ENCODE measurements at regions not wholly inside any gene's neighbourhood (a gene's known extent, or its start where the extent isn't known, plus 50 kb on each side); places are given as distances from the start of the nearest gene placed in this dataset.

DNA sequence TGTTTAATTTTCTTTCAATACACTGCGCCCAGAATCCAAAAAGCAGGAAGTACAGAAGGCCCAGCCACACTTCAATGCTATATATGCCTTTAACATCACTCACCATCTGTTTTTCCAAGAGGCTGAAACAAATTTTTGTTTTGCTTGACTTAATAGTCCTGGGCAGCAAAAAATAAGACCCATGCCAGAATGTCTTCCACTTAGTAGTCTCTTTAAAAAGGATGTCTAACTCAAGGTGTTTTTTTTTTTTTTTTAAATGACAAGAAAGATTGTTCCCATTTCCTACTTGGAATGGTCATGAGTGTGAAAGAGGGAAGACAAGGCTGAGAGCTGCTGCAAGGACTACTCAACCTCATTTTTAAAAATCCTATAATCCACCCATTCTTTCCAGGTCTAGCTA lies 590.3 kb upstream of the SGO1 start:
- TF ChIP-seq, protein P1, sequence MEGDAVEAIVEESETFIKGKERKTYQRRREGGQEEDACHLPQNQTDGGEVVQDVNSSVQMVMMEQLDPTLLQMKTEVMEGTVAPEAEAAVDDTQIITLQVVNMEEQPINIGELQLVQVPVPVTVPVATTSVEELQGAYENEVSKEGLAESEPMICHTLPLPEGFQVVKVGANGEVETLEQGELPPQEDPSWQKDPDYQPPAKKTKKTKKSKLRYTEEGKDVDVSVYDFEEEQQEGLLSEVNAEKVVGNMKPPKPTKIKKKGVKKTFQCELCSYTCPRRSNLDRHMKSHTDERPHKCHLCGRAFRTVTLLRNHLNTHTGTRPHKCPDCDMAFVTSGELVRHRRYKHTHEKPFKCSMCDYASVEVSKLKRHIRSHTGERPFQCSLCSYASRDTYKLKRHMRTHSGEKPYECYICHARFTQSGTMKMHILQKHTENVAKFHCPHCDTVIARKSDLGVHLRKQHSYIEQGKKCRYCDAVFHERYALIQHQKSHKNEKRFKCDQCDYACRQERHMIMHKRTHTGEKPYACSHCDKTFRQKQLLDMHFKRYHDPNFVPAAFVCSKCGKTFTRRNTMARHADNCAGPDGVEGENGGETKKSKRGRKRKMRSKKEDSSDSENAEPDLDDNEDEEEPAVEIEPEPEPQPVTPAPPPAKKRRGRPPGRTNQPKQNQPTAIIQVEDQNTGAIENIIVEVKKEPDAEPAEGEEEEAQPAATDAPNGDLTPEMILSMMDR (IDR thresholded peaks at IDR 0.05), result no peak
- TF ChIP-seq POLR2A (IDR thresholded peaks at IDR 0.05), result no peak

Data from vagina (tissue), 2 donors.